B cell (primary cell): ENCODE measurements at regions not wholly inside any gene's neighbourhood (a gene's known extent, or its start where the extent isn't known, plus 50 kb on each side); places are given as distances from the start of the nearest gene placed in this dataset.

Source experiments
- ATAC-seq: fragments of 200-7000 bp; cut with Tn5 transposase; one replicate; pipeline ENCODE4 v1.10.0; 2021; ENCODE audit warnings: low read depth, mild to moderate bottlenecking, moderate number of reproducible peaks, moderate library complexity
- CTCF ChIA-PET: fragments of 350-600 bp; sonication (Branson Sonifier 250); formaldehyde crosslinking; loops from one replicate; lab custom pipeline; 2021; ENCODE audit warnings: antibody characterized with exemption, inconsistent platforms; lab: Charles Lee
- POLR2A ChIA-PET: fragments of 350-600 bp; sonication (Branson Sonifier 250); formaldehyde crosslinking; loops from one replicate; lab custom pipeline; 2021; ENCODE audit warnings: antibody characterized with exemption; lab: Charles Lee
- DNase-seq: peaks from one replicate; pipeline ENCODE4 v3.0.0; 2013
- H2AFZ ChIP-seq: 2 replicates; pipeline ENCODE4 v1.6.1; 2012; ENCODE audit warnings: mild to moderate bottlenecking, low read depth, low read length; ENCODE audit not compliant: insufficient read depth, poor library complexity, severe bottlenecking
- H3K27ac ChIP-seq, 2 donors: 1 replicate in 1 of 2; 2 replicates in 1 of 2; pipeline ENCODE4 v1.5.1; 2012 to 2013; ENCODE audit warnings: low read length in 2 of 2, mild to moderate bottlenecking in 2 of 2, moderate library complexity in 1 of 2
- H3K27me3 ChIP-seq, 4 experiments: fragments of 200-600 bp in 1 of 4; sonication (generic) in 1 of 4; replicated peaks in 1 of 4; 1 replicate in 2 of 4; 2 replicates in 2 of 4; pipeline versions ENCODE4 v1.6.1 to v1.7.0; 2013 to 2016; ENCODE audit warnings: low read length in 3 of 4, mild to moderate bottlenecking in 2 of 4, mixed read lengths in 1 of 4, moderate library complexity in 1 of 4; ENCODE audit not compliant: insufficient read depth in 4 of 4, control insufficient read depth in 3 of 4; ENCODE audit errors: control extremely low read depth in 1 of 4
- H3K36me3 ChIP-seq, 2 experiments: replicated peaks in 1 of 2; 1 replicate in 1 of 2; 2 replicates in 1 of 2; pipeline versions ENCODE4 v1.6.1 to v1.7.1; 2013; ENCODE audit warnings: low read length in 1 of 2; ENCODE audit not compliant: insufficient read depth in 2 of 2, control insufficient read depth in 1 of 2; ENCODE audit errors: control extremely low read depth in 1 of 2, extremely low read depth in 1 of 2
- H3K4me1 ChIP-seq, 2 donors: fragments of 200-600 bp in 1 of 2; sonication (generic) in 1 of 2; 1 replicate in 1 of 2; 2 replicates in 1 of 2; pipeline versions ENCODE4 v1.5.1 to v1.6.1; 2013 to 2017; ENCODE audit warnings: low read length in 2 of 2; ENCODE audit not compliant: control insufficient read depth in 2 of 2, insufficient read depth in 2 of 2
- H3K4me2 ChIP-seq: replicated peaks from 2 replicates; pipeline ENCODE3; 2012; ENCODE audit warnings: mild to moderate bottlenecking, low read depth, low read length; ENCODE audit not compliant: poor library complexity, severe bottlenecking
- H3K4me3 ChIP-seq, 5 experiments: fragments of 200-600 bp in 1 of 5; sonication (generic) in 1 of 5; 1 replicate in 3 of 5; 2 replicates in 2 of 5; pipeline versions ENCODE4 v1.5.1 to v1.7.0; 2011 to 2016; ENCODE audit warnings: low read length in 4 of 5, mild to moderate bottlenecking in 4 of 5, low read depth in 2 of 5, control low read depth in 1 of 5, moderate library complexity in 1 of 5; ENCODE audit not compliant: insufficient read depth in 1 of 5; ENCODE audit errors: control extremely low read depth in 1 of 5, extremely low read depth in 1 of 5
- H3K79me2 ChIP-seq: fragments of 200-600 bp; sonication (generic); one replicate; pipeline ENCODE4 v1.6.0; 2016; ENCODE audit warnings: low read length; ENCODE audit not compliant: control insufficient read depth, insufficient read depth
- H3K9ac ChIP-seq: fragments of 200-600 bp; sonication (generic); 2 replicates; pipeline ENCODE4 v1.6.1; 2017; ENCODE audit warnings: mild to moderate bottlenecking, low read length, moderate library complexity
- H3K9me3 ChIP-seq, 3 donors: one replicate each; pipeline versions ENCODE4 v1.6.1 to v1.7.1; 2013; ENCODE audit warnings: low read length in 2 of 3; ENCODE audit not compliant: control insufficient read depth in 2 of 3, insufficient read depth in 1 of 3; ENCODE audit errors: control extremely low read depth in 1 of 3
- H4K20me1 ChIP-seq: 2 replicates; pipeline ENCODE4 v1.6.0; 2012; ENCODE audit warnings: mild to moderate bottlenecking, low read length; ENCODE audit not compliant: insufficient read depth, control insufficient read depth, poor library complexity, severe bottlenecking
- H3K27ac Mint-ChIP-seq: one replicate; pipeline ENCODE4 v1.8.0; 2021; ENCODE audit warnings: mixed read lengths
- H3K27me3 Mint-ChIP-seq: one replicate; pipeline ENCODE4 v1.8.0; 2021; ENCODE audit warnings: mixed read lengths
- H3K4me1 Mint-ChIP-seq: one replicate; pipeline ENCODE4 v1.8.0; 2021; ENCODE audit warnings: mixed read lengths
- H3K4me3 Mint-ChIP-seq: one replicate; pipeline ENCODE4 v1.8.0; 2021; ENCODE audit warnings: mixed read lengths
- H3K9me3 Mint-ChIP-seq: one replicate; pipeline ENCODE4 v1.8.0; 2022; ENCODE audit warnings: mixed read lengths; ENCODE audit not compliant: insufficient read depth
- CTCF ChIP-seq: fragments of 200-600 bp; IDR thresholded peaks from one replicate; pipeline ENCODE4 v1.8.0; 2022; ENCODE audit warnings: antibody characterized with exemption, mild to moderate bottlenecking
- EZH2 ChIP-seq: IDR thresholded peaks from 2 replicates; pipeline ENCODE4 v1.6.1; 2012; ENCODE audit warnings: borderline replicate concordance, low read depth, mild to moderate bottlenecking, moderate library complexity, low read length; ENCODE audit not compliant: insufficient read depth, poor library complexity, severe bottlenecking
- WGBS: methylation state at CpG from one replicate; pipeline ENCODE4 v1.1.5; 2013; ENCODE audit warnings: missing lambda C conversion rate; ENCODE audit not compliant: insufficient coverage; 5-methylcytosine and 5-hydroxymethylcytosine counted together
- intact Hi-C: fragments of 100-400 bp; cut with micrococcal nuclease; formaldehyde crosslinking; loops from one replicate; pipeline ENCODE4 v1.10.0; 2022

GRCh38 chr17:77771998-77772397, 186.5 kb upstream of the TNRC6C start:
- Histone ChIP-seq H3K36me3 (no peaks in the 10 kb centered on the region), H3K4me2 (peak overlapping the region; percentile 7), H2AFZ (no peak overlapping the region), H3K9ac (no peak overlapping the region), H3K4me1 (peaks cover 0 to 11% of the 10 kb centered on the region in 2 donors), H3K27ac (no peak overlapping the region), H4K20me1 (no peaks in the 10 kb centered on the region), H3K79me2 (no peaks in the 10 kb centered on the region), H3K27me3 (peaks cover 0 to 4% (median 2%) of the 10 kb centered on the region in 4 experiments), H3K9me3 (peaks cover 0 to 4% (median 0%) of the 10 kb centered on the region in 3 donors), H3K4me3 (no peak overlapping the region)
- no peak overlapping the region for H3K4me3 Mint-ChIP-seq
- POLR2A ChIA-PET, result no interaction called here
- H3K27me3 Mint-ChIP-seq, result peaks cover 13% of the 10 kb centered on the region
- peaks cover 13% of the 10 kb centered on the region for H3K4me1 Mint-ChIP-seq
- ATAC-seq, result no peak
- CTCF ChIA-PET, result interaction anchor here (0.7 to 7.2 kb wide), 5 partner anchors 186 to 247 kb away, joined by 3 to 149 read pairs (median 5); partner anchors contain the start of gene TNRC6C
- intact Hi-C loops, result loop anchor here (1.0 to 5.0 kb wide), 3 partner anchors 110 to 230 kb away; partner anchors contain the start of gene TNRC6C
- H3K27ac Mint-ChIP-seq, result no peak overlapping the region
- WGBS, result 88% methylated on average over 4 of the region's 5 CpGs
- no peak for DNase-seq
- TF ChIP-seq EZH2 (no peak), CTCF (no peak)
- no peaks in the 10 kb centered on the region for H3K9me3 Mint-ChIP-seq

DNA sequence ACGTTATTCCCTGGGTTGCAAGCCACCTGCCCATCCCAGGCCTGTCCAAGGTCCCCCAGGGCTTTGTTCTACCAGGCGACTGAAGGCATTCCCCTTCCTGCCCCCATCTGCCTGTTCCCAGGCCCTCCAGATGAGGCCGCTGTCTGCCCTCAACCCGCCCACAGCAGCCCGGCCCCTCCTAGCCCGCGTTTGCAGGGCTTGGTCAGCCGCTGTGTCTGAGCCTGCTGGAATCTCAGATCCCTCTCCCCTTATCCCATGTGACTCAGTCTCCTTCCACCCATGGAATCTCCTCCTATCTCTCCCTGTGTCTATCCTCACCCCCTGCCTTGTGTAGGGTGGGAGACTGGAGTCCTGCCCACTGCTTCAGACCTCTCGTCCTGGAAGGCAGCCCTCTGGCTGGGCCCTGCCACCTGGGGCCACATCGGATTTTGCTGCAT, 186.0 kb upstream of the TNRC6C start:
- ChIA-PET POLR2A (no interaction called here), CTCF (interaction anchor here (0.7 to 7.2 kb wide), 9 partner anchors 142 to 247 kb away, joined by 3 to 149 read pairs (median 5); partner anchors contain the start of gene TNRC6C)
- H3K36me3 ChIP-seq, result no peaks in the 10 kb centered on the region
- H4K20me1 ChIP-seq, result no peaks in the 10 kb centered on the region
- peak overlapping the region; percentile 7 for H3K4me2 ChIP-seq
- H3K27me3 ChIP-seq, result peaks cover 0 to 4% (median 2%) of the 10 kb centered on the region in 4 experiments
- peak; percentile 92 for TF ChIP-seq CTCF
- no peak for TF ChIP-seq EZH2
- peak; percentile 91 for ATAC-seq
- H3K27ac ChIP-seq, result no peak overlapping the region
- intact Hi-C loops, result loop anchor here (1.0 to 5.0 kb wide), 3 partner anchors 110 to 230 kb away; partner anchors contain the start of gene TNRC6C
- peak; percentile 79 for DNase-seq
- no peak overlapping the region for H3K9ac ChIP-seq
- peaks cover 8% of the 10 kb centered on the region for H3K27me3 Mint-ChIP-seq
- H3K79me2 ChIP-seq, result no peaks in the 10 kb centered on the region
- no peak overlapping the region for H3K27ac Mint-ChIP-seq
- no peak overlapping the region for H3K4me3 ChIP-seq
- peaks cover 0 to 11% of the 10 kb centered on the region in 2 donors for H3K4me1 ChIP-seq
- H2AFZ ChIP-seq, result no peak overlapping the region
- peaks cover 0 to 4% (median 0%) of the 10 kb centered on the region in 3 donors for H3K9me3 ChIP-seq
- H3K4me3 Mint-ChIP-seq, result no peak overlapping the region
- H3K4me1 Mint-ChIP-seq, result peaks cover 13% of the 10 kb centered on the region
- 23% methylated on average over 5 of the region's 10 CpGs for WGBS
- no peaks in the 10 kb centered on the region for H3K9me3 Mint-ChIP-seq
